NK-92 treated with Interleukin-12 subunit alpha and Interleukin-12 subunit beta, amount 100 ng/mL, for 24 hours (cell line): ENCODE measurements at regions not wholly inside any gene's neighbourhood (a gene's known extent, or its start where the extent isn't known, plus 50 kb on each side); places are given as distances from the start of the nearest gene placed in this dataset.

Source experiments
- DNase-seq: peaks from one replicate; lab custom pipeline; 2025; lab: John Stamatoyannopoulos, UW

- DNase-seq: no peak
Observed at GRCh38 chr11:130804306-130805076, 111.8 kb downstream of the SNX19 start.

- DNase-seq: no peak
Observed at GRCh38 chr11:130806746-130807145, 109.5 kb downstream of the SNX19 start.

GRCh38 chr11:130808541-130808940 lies 107.7 kb downstream of the SNX19 start:
- no peak for DNase-seq

GRCh38 chr11:130813196-130813595 lies 103.1 kb downstream of the SNX19 start:
- no peak for DNase-seq

GRCh38 chr11:130813638-130814037 lies 102.6 kb downstream of the SNX19 start:
- no peak for DNase-seq

- no peak for DNase-seq
Observed at GRCh38 chr11:130814440-130815096, 101.7 kb downstream of the SNX19 start.

- no peak for DNase-seq
Observed at GRCh38 chr11:130815097-130815802, 101.0 kb downstream of the SNX19 start.

GRCh38 chr11:130815956-130816355 lies 100.3 kb downstream of the SNX19 start:
- DNase-seq: no peak

GRCh38 chr11:130816546-130817329 lies 99.5 kb downstream of the SNX19 start:
- no peak for DNase-seq

- DNase-seq: peak; percentile 64
Observed at GRCh38 chr11:130817330-130817944, 98.8 kb downstream of the SNX19 start.

GRCh38 chr11:130819625-130820024 lies 96.7 kb downstream of the SNX19 start:
- DNase-seq: no peak
